Stimulated activated CD4-positive, alpha-beta T cell treated with anti-CD3 and anti-CD28 coated beads, Interleukin-2, amount 100 ng/mL, for 24 hours (primary cell): ENCODE measurements at regions not wholly inside any gene's neighbourhood (a gene's known extent, or its start where the extent isn't known, plus 50 kb on each side); places are given as distances from the start of the nearest gene placed in this dataset.

Experiments
- DNase-seq, 2 donors: peaks; one replicate each; pipeline ENCODE4 v3.0.0-alpha.2; 2020

- no peak for DNase-seq
Observed at GRCh38 chr3:170780471-170780870, 89.5 kb downstream of the RPL22L1 start.

- DNase-seq = no peak
Observed at GRCh38 chr3:170778240-170779217, 91.5 kb downstream of the RPL22L1 start.

- DNase-seq = no peak
Observed at GRCh38 chr3:170777564-170777926, 92.5 kb downstream of the RPL22L1 start.

GRCh38 chr3:170776887-170777563 lies 93.0 kb downstream of the RPL22L1 start:
- DNase-seq = no peak

- no peak for DNase-seq
Observed at GRCh38 chr3:170773682-170774425, 96.1 kb downstream of the RPL22L1 start.

GRCh38 chr3:170772175-170772574 lies 97.8 kb downstream of the RPL22L1 start:
- DNase-seq = no peak

GRCh38 chr3:170768334-170768801 lies 101.6 kb downstream of the RPL22L1 start:
- no peak for DNase-seq

- DNase-seq = no peak
Observed at GRCh38 chr3:170767576-170767941, 102.4 kb downstream of the RPL22L1 start.

GRCh38 chr3:170766823-170767575 lies 103.0 kb downstream of the RPL22L1 start:
- DNase-seq = no peak

- DNase-seq = no peak
Observed at GRCh38 chr3:170766253-170766652, 103.7 kb downstream of the RPL22L1 start.

GRCh38 chr3:170765419-170766078 lies 104.4 kb downstream of the RPL22L1 start:
- DNase-seq = no peak

- DNase-seq = no peak
Observed at GRCh38 chr3:170764017-170764416, 106.0 kb downstream of the RPL22L1 start.

- DNase-seq = no peak
Observed at GRCh38 chr3:170762064-170762463, 107.9 kb downstream of the RPL22L1 start.

GRCh38 chr3:170761103-170761502 lies 108.9 kb downstream of the RPL22L1 start:
- DNase-seq = no peak

GRCh38 chr3:170760174-170760526 lies 109.8 kb downstream of the RPL22L1 start:
- DNase-seq = no peak

- no peak for DNase-seq
Observed at GRCh38 chr3:170759511-170760173, 110.4 kb downstream of the RPL22L1 start.

GRCh38 chr3:170757038-170757437 lies 113.0 kb downstream of the RPL22L1 start:
- no peak for DNase-seq

- no peak for DNase-seq
Observed at GRCh38 chr3:170754311-170754693, 115.7 kb downstream of the RPL22L1 start.

GRCh38 chr3:170753421-170754310 lies 116.3 kb downstream of the RPL22L1 start:
- no peak for DNase-seq

GRCh38 chr3:170752571-170753155 lies 117.3 kb downstream of the RPL22L1 start:
- no peak for DNase-seq
